Spleen (tissue), 11 donors: ENCODE measurements at regions not wholly inside any gene's neighbourhood (a gene's known extent, or its start where the extent isn't known, plus 50 kb on each side); places are given as distances from the start of the nearest gene placed in this dataset.

ENCODE experiments used
- DNase-seq: peaks from one replicate; pipeline ENCODE4 v3.0.0-alpha.2; 2020
- H3K27ac ChIP-seq, 8 donors: fragments of 200-600 bp; sonication (generic) in 7 of 8; 1 replicate in 4 of 8; 2 replicates in 4 of 8; pipeline versions ENCODE4 v1.5.0 to v1.8.0; 2016 to 2021; ENCODE audit warnings: inconsistent platforms in 4 of 8, mild to moderate bottlenecking in 4 of 8, moderate library complexity in 1 of 8
- H3K27me3 ChIP-seq, 7 donors: fragments of 200-600 bp; sonication (generic) in 6 of 7; replicated peaks in 1 of 7; 1 replicate in 4 of 7; 2 replicates in 3 of 7; pipeline versions ENCODE4 v1.5.0 to v1.8.0; 2016 to 2021; ENCODE audit warnings: inconsistent platforms in 3 of 7, mild to moderate bottlenecking in 1 of 7
- H3K36me3 ChIP-seq, 6 donors: fragments of 200-600 bp; sonication (generic) in 5 of 6; 1 replicate in 4 of 6; 2 replicates in 2 of 6; pipeline versions ENCODE4 v1.5.0 to v1.8.0; 2016 to 2021; ENCODE audit warnings: inconsistent platforms in 2 of 6
- H3K4me1 ChIP-seq, 6 donors: fragments of 200-600 bp; sonication (generic) in 5 of 6; 1 replicate in 3 of 6; 2 replicates in 3 of 6; pipeline versions ENCODE4 v1.5.0 to v1.8.0; 2016 to 2021; ENCODE audit warnings: inconsistent platforms in 3 of 6
- H3K4me3 ChIP-seq, 8 donors: fragments of 200-600 bp; sonication (generic) in 7 of 8; 1 replicate in 4 of 8; 2 replicates in 4 of 8; pipeline versions ENCODE4 v1.5.0 to v1.8.0; 2016 to 2021; ENCODE audit warnings: inconsistent platforms in 4 of 8, mild to moderate bottlenecking in 4 of 8, moderate library complexity in 2 of 8
- H3K9me3 ChIP-seq, 8 donors: fragments of 200-600 bp; sonication (generic) in 7 of 8; 1 replicate in 4 of 8; 2 replicates in 4 of 8; pipeline versions ENCODE4 v1.5.0 to v1.8.0; 2016 to 2021; ENCODE audit warnings: inconsistent platforms in 4 of 8
- POLR2A ChIP-seq, 3 donors: fragments of 450-650 bp; IDR thresholded peaks; one replicate each; pipeline ENCODE4 v1.5.1; 2017; ENCODE audit warnings: antibody characterized with exemption in 3 of 3, mild to moderate bottlenecking in 1 of 3
- POLR2AphosphoS5 ChIP-seq, 3 donors: sonication (generic); formaldehyde crosslinking; IDR thresholded peaks; one replicate each; pipeline ENCODE4 v1.5.1; 2017; ENCODE audit warnings: antibody characterized with exemption in 3 of 3
- WGBS, 5 donors: extraction: QIAGEN DNeasy Blood & Tissue Kit in 3 of 5; methylation state at CpG; one replicate each; pipeline versions ENCODE4 v1.1.5 to v1.1.7; 2013 to 2018; 5-methylcytosine and 5-hydroxymethylcytosine counted together
- intact Hi-C: fragments of 100-400 bp; cut with DNase I; formaldehyde crosslinking; loops from one replicate; pipeline ENCODE4 v1.15.0; 2023; ENCODE audit warnings: low total_unique reads
- TF ChIP-seq, protein P1 (sequence below), 11 experiments: fragments of 200-600 bp in 7 of 11; fragments of 450-650 bp in 4 of 11; sonication (generic) in 4 of 11; IDR thresholded peaks in 8 of 11; conservative IDR thresholded peaks in 3 of 11; 1 replicate in 7 of 11; 2 replicates in 4 of 11; pipeline versions ENCODE4 v1.4.0 to v1.8.0; 2016 to 2021; ENCODE audit warnings: antibody characterized with exemption in 11 of 11, inconsistent platforms in 4 of 11, mild to moderate bottlenecking in 1 of 11
- donor health status: healthy with polysubstance abuse.
- donor health status: DM: no; HTN: no; CAD: no; lungs with moderate emphysema.
- donor health status: DM: no; HTN: no; CAD: no.
- donor health status: Bipolar disorder and iron deficiency.
- donor health status: healthy.
- donor health status: DM: no; HTN: no; CAD: no.
- donor health status: DM: yes; HTN: yes; CAD: no.

DNA sequence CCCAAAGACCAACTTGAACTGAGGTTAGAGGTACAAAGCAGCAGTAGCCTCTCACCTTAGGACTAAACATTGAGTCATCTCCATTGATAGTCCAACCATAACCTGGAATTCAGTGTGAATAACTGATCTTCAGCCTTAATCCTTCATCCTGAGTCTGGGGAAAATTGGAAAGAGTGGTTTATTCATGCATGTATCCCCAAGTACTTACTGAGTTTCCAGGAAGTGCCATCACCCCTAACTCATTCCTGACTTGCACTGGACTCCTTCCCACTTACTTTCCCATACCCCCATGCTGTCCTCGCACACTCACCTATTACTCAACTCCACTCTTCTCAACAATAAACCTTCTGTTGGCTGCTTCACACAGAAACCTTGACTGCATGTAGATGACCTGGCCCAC lies 161.4 kb upstream of the ZNF462 start:
- intact Hi-C loops, result no loop called here
- H3K9me3 ChIP-seq, result peaks cover 0 to 11% (median 0%) of the 10 kb centered on the region in 8 donors
- H3K27ac ChIP-seq, result no peak overlapping the region
- H3K4me3 ChIP-seq, result no peak overlapping the region
- H3K4me1 ChIP-seq, result peaks cover 0 to 9% (median 0%) of the 10 kb centered on the region in 6 donors
- TF ChIP-seq, protein P1, sequence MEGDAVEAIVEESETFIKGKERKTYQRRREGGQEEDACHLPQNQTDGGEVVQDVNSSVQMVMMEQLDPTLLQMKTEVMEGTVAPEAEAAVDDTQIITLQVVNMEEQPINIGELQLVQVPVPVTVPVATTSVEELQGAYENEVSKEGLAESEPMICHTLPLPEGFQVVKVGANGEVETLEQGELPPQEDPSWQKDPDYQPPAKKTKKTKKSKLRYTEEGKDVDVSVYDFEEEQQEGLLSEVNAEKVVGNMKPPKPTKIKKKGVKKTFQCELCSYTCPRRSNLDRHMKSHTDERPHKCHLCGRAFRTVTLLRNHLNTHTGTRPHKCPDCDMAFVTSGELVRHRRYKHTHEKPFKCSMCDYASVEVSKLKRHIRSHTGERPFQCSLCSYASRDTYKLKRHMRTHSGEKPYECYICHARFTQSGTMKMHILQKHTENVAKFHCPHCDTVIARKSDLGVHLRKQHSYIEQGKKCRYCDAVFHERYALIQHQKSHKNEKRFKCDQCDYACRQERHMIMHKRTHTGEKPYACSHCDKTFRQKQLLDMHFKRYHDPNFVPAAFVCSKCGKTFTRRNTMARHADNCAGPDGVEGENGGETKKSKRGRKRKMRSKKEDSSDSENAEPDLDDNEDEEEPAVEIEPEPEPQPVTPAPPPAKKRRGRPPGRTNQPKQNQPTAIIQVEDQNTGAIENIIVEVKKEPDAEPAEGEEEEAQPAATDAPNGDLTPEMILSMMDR (IDR thresholded peaks at IDR 0.05 in 8 of 11, conservative IDR thresholded peaks at IDR 0.05 in 3 of 11), result no peak
- TF ChIP-seq POLR2A (IDR thresholded peaks at IDR 0.05) (no peak), POLR2AphosphoS5 (IDR thresholded peaks at IDR 0.05) (no peak)
- WGBS, 5 donors, result 88 to 97% (median 94%) methylated on average over 1 of the region's 1 CpG
- DNase-seq, result no peak
- no peaks in the 10 kb centered on the region for H3K27me3 ChIP-seq
- H3K36me3 ChIP-seq, result no peaks in the 10 kb centered on the region

DNA sequence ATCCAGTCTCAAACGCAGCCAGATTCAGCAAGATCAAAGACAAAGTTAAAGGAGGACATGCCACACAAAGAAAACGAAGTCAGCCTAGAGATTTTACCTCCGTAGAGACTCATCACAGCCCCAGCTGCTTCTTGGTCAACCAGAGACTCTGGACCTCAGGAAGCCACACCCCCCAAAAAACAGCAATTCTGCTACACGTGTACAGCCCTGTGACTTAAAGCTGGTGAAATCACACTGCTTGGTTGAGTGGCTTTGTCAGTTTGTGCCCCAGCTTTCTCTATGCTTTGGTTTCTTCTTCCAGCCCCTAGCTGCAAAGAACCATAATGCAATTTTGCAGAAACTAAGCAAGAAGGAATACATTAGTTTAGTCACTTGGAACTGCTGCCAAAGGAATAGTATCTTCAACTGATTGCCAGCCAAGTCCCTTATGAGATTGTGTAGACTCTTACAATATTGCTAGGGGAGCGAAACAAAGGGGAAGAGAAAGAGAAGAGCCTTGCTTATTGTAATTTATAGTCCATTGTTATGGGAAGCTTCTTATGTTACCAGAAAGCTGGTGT lies 158.8 kb upstream of the ZNF462 start:
- TF ChIP-seq, protein P1 (IDR thresholded peaks at IDR 0.05 in 8 of 11, conservative IDR thresholded peaks at IDR 0.05 in 3 of 11), result no peak
- TF ChIP-seq POLR2A (IDR thresholded peaks at IDR 0.05), result no peak
- no peak for TF ChIP-seq POLR2AphosphoS5 (IDR thresholded peaks at IDR 0.05)

DNA sequence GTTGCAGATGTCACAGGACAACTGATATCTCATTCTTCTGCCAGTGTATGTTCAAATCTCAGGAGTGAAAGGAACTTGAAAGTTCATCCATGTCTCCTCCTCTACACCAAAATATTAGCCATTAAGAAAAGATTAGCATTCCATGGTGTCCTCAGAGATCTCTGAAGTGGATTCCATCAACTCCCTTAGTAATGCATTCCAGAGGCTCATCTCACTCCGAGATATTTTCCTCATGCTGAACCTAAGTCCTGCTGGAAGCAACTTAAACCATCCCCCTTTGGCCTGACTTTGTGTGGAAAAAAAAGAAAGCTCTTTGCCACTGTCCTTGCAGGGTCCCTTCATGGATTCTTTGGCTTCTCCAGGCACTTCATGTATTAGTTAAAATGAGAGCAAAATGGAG lies 155.7 kb upstream of the ZNF462 start:
- H3K4me1 ChIP-seq, result no peaks in the 10 kb centered on the region
- H3K9me3 ChIP-seq, result peaks cover 0 to 8% (median 0%) of the 10 kb centered on the region in 8 donors
- no peak overlapping the region for H3K27ac ChIP-seq
- H3K27me3 ChIP-seq, result no peaks in the 10 kb centered on the region
- no peak for DNase-seq
- 52 to 92% (median 86%) methylated on average over 1 of the region's 1 CpG for WGBS, 5 donors
- H3K36me3 ChIP-seq, result no peaks in the 10 kb centered on the region
- TF ChIP-seq, protein P1 (IDR thresholded peaks at IDR 0.05 in 8 of 11, conservative IDR thresholded peaks at IDR 0.05 in 3 of 11), result no peak
- TF ChIP-seq POLR2AphosphoS5 (IDR thresholded peaks at IDR 0.05) (no peak), POLR2A (IDR thresholded peaks at IDR 0.05) (no peak)
- intact Hi-C loops, result no loop called here
- no peak overlapping the region for H3K4me3 ChIP-seq

More for the DNA sequence above, 158.8 kb upstream of the ZNF462 start:
- peaks cover 0 to 11% (median 0%) of the 10 kb centered on the region in 8 donors for H3K9me3 ChIP-seq
- no peaks in the 10 kb centered on the region for H3K4me1 ChIP-seq
- intact Hi-C loops, result no loop called here
- H3K27me3 ChIP-seq, result no peaks in the 10 kb centered on the region
- WGBS, 5 donors, result 65 to 83% (median 78%) methylated on average over 5 of the region's 5 CpGs
- H3K4me3 ChIP-seq, result no peak overlapping the region
- no peak for DNase-seq
- H3K27ac ChIP-seq, result no peak overlapping the region
- no peaks in the 10 kb centered on the region for H3K36me3 ChIP-seq

DNA sequence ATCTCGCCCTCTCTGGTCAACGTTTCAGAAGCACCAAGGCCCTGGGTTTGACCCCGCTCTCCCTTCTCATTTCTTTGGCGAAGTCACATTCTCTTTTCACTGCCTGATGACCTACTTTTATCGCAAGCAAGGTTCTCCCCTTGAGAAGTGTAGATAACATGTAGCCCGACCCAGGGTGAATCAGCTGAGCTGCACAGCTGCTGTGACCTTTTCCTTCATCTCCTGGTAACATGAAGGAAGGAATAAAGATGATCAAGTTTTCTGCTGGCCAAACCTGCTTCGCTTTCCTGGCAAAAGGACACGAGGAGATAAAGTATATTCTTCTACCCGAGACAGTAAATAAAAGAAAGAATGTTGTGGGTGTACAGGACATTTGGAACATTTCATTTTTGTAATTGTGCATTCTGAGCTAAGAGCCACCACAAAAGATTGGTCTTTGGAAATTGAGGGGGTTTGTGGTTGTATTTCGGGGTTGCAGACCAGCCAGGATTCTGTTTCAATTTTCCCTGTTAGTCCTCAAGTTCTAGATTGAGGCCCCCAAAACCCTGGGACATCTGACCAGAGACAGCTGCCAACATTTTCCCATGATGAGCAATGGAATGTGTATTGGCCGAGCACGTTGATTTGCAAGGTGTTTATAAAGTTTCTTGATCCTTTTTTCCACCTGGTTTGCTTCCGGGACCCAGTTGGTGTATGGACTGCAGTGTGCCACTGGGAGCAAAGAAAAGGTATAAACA lies 155.1 kb upstream of the ZNF462 start:
- intact Hi-C loops, result no loop called here
- no peak for TF ChIP-seq POLR2AphosphoS5 (IDR thresholded peaks at IDR 0.05)
- TF ChIP-seq, protein P1 (IDR thresholded peaks at IDR 0.05 in 8 of 11, conservative IDR thresholded peaks at IDR 0.05 in 3 of 11), result no peak
- TF ChIP-seq POLR2A (IDR thresholded peaks at IDR 0.05), result no peak
- no peak overlapping the region for H3K27ac ChIP-seq
- H3K27me3 ChIP-seq, result no peaks in the 10 kb centered on the region
- DNase-seq, result no peak
- H3K36me3 ChIP-seq, result no peaks in the 10 kb centered on the region
- H3K9me3 ChIP-seq, result peaks cover 0 to 8% (median 0%) of the 10 kb centered on the region in 8 donors
- no peaks in the 10 kb centered on the region for H3K4me1 ChIP-seq
- 72 to 86% (median 81%) methylated on average over 13 of the region's 13 CpGs for WGBS, 5 donors
- H3K4me3 ChIP-seq, result no peak overlapping the region
